ENCODE measurements at regions not wholly inside any gene's neighbourhood (a gene's known extent, or its start where the extent isn't known, plus 50 kb on each side); places are given as distances from the start of the nearest gene placed in this dataset.

DNA sequence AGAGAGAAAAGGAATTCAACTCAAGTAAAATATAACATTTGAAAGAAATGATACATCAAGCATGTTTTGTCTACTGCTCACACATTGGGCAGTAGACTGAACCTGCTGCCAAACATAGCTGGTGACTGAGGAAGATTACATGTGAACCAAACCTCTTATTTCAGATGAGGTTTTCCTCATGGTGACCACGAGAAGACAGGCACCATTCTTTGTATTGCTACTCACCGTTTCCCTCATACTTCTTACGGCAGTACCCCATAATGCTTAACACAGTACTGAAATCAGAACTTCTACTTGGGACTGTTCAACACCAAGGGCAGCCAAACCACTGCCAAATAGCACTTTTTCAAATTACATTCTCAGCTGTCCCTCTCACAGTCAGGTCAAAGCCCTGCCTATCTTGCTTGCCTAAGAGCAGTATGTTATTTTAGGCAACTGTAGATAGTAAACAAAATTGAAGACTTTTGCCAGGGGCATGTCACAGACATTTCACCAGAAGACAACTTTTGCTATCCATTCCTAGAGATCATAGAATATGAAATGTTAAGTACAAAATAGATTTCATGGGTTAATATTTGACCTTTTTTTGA is 167.1 kb upstream of the DOK6 start:
- Histone ChIP-seq H3K79me2 (ENCODE audit: control insufficient read depth, insufficient read depth, low read length) (no peaks in the 10 kb centered on the region), H3K9ac (ENCODE audit: insufficient read depth, low read length) (no peak overlapping the region), H3K4me2 (ENCODE audit: extremely low read depth, insufficient read depth, low read length) (no peak overlapping the region), H2AFZ (ENCODE audit: low read length) (no peak overlapping the region), H3K36me3 (ENCODE audit: control insufficient read depth, insufficient read depth, low read length) (no peaks in the 10 kb centered on the region), H3K27ac (ENCODE audit: insufficient read depth, low read length) (no peak overlapping the region), H3K27me3 (ENCODE audit: control insufficient read depth, insufficient read depth, low read length) (no peaks in the 10 kb centered on the region), H3K4me3 (replicated peaks in 1 of 4; ENCODE audit: control extremely low read depth in 1 of 4, insufficient read depth in 1 of 4, low read depth in 3 of 4, low read length in 4 of 4) (no peak overlapping the region), H4K20me1 (ENCODE audit: control insufficient read depth, extremely low read depth, insufficient read depth, low read length) (no peaks in the 10 kb centered on the region), H3K9me3 (ENCODE audit: control insufficient read depth, insufficient read depth, low read depth, low read length) (no peaks in the 10 kb centered on the region), H3K4me1 (ENCODE audit: control insufficient read depth, extremely low read depth, insufficient read depth, low read length) (peaks cover 2% of the 10 kb centered on the region)
- peak in 1 of 2 donors; percentile 46 for DNase-seq (ENCODE audit: low read depth in 2 of 2)
- TF ChIP-seq EZH2 (IDR thresholded peaks at IDR 0.05; ENCODE audit: low read length, missing control alignments), result no peak
- TF ChIP-seq, protein P1, sequence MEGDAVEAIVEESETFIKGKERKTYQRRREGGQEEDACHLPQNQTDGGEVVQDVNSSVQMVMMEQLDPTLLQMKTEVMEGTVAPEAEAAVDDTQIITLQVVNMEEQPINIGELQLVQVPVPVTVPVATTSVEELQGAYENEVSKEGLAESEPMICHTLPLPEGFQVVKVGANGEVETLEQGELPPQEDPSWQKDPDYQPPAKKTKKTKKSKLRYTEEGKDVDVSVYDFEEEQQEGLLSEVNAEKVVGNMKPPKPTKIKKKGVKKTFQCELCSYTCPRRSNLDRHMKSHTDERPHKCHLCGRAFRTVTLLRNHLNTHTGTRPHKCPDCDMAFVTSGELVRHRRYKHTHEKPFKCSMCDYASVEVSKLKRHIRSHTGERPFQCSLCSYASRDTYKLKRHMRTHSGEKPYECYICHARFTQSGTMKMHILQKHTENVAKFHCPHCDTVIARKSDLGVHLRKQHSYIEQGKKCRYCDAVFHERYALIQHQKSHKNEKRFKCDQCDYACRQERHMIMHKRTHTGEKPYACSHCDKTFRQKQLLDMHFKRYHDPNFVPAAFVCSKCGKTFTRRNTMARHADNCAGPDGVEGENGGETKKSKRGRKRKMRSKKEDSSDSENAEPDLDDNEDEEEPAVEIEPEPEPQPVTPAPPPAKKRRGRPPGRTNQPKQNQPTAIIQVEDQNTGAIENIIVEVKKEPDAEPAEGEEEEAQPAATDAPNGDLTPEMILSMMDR (conservative IDR thresholded peaks at IDR 0.05 in 1 of 2, IDR thresholded peaks at IDR 0.05 in 1 of 2; ENCODE audit: low read depth in 1 of 2, low read length in 2 of 2), result no peak

DNA sequence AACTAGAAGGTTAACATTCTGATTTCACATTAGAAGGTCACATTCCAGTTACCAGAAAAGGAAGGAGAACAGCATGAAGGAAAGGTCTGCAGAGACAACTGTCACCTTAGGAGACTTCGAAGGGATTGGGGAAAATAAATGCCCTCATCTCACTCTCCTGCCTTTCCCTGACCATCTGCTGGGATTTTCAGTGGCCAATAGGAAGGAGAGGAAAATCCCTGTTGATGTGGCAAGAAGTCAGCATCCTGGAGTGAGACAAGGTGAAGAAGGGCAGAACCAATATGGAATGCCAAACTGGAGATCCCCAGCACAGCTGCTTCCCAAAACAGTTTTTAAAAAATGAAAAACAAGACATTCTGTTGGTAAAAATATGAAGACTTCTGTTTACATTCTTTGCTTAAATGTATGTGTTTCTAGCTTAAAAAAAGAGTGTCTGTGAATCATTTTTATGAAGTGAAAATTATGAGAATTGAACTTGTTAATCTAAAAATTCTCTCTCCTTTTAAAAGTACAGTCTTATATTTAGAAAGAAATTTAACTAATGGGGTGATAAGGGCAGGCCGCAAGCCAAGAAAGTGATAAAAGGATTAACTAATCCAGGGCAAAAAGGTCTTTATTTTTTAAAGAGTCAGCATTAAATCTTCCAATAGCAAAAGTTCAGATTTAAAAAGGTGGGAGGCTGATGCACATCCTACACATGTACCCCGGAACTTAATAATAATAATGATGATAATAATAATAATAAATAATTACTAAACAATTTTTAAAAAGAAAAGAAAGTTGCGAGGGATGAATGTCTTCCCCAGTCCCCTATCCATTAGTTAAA is 160.6 kb upstream of the DOK6 start:
- Histone ChIP-seq H2AFZ (ENCODE audit: low read length) (no peak overlapping the region), H3K79me2 (ENCODE audit: control insufficient read depth, insufficient read depth, low read length) (no peaks in the 10 kb centered on the region), H3K4me2 (ENCODE audit: extremely low read depth, insufficient read depth, low read length) (no peak overlapping the region), H3K27me3 (ENCODE audit: control insufficient read depth, insufficient read depth, low read length) (no peaks in the 10 kb centered on the region), H4K20me1 (ENCODE audit: control insufficient read depth, extremely low read depth, insufficient read depth, low read length) (no peaks in the 10 kb centered on the region), H3K9me3 (ENCODE audit: control insufficient read depth, insufficient read depth, low read depth, low read length) (no peaks in the 10 kb centered on the region), H3K36me3 (ENCODE audit: control insufficient read depth, insufficient read depth, low read length) (no peaks in the 10 kb centered on the region), H3K4me3 (replicated peaks in 1 of 4; ENCODE audit: control extremely low read depth in 1 of 4, insufficient read depth in 1 of 4, low read depth in 3 of 4, low read length in 4 of 4) (no peak overlapping the region), H3K27ac (ENCODE audit: insufficient read depth, low read length) (no peak overlapping the region), H3K9ac (ENCODE audit: insufficient read depth, low read length) (no peak overlapping the region), H3K4me1 (ENCODE audit: control insufficient read depth, extremely low read depth, insufficient read depth, low read length) (no peaks in the 10 kb centered on the region)
- DNase-seq (ENCODE audit: low read depth in 2 of 2), result no peak
- TF ChIP-seq, protein P1 (conservative IDR thresholded peaks at IDR 0.05 in 1 of 2, IDR thresholded peaks at IDR 0.05 in 1 of 2; ENCODE audit: low read depth in 1 of 2, low read length in 2 of 2), result no peak
- no peak for TF ChIP-seq EZH2 (IDR thresholded peaks at IDR 0.05; ENCODE audit: low read length, missing control alignments)

DNA sequence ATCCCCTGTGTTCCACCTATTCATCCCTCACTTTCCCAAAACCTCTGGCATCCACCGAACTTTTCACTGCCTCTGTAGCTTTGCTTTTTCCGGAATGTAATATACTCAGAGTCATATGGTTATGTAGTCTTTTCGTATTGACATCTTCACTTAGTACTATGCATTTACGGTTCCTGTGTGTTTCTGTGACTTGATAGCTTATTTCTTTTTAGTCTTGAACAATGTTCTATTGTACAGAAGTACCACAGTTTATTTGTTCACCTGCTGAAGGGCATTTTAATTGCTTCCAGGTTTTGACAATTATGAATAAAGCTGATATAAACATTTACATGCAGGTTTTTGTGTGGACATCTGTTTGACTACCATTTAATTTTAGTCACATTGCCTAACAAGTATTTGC is 154.7 kb upstream of the DOK6 start:
- Histone ChIP-seq H4K20me1 (ENCODE audit: control insufficient read depth, extremely low read depth, insufficient read depth, low read length) (no peaks in the 10 kb centered on the region), H3K27me3 (ENCODE audit: control insufficient read depth, insufficient read depth, low read length) (no peaks in the 10 kb centered on the region), H3K4me3 (replicated peaks in 1 of 4; ENCODE audit: control extremely low read depth in 1 of 4, insufficient read depth in 1 of 4, low read depth in 3 of 4, low read length in 4 of 4) (no peak overlapping the region), H3K4me1 (ENCODE audit: control insufficient read depth, extremely low read depth, insufficient read depth, low read length) (no peaks in the 10 kb centered on the region), H3K79me2 (ENCODE audit: control insufficient read depth, insufficient read depth, low read length) (no peaks in the 10 kb centered on the region), H3K9me3 (ENCODE audit: control insufficient read depth, insufficient read depth, low read depth, low read length) (no peaks in the 10 kb centered on the region), H3K4me2 (ENCODE audit: extremely low read depth, insufficient read depth, low read length) (no peak overlapping the region), H3K27ac (ENCODE audit: insufficient read depth, low read length) (no peak overlapping the region), H2AFZ (ENCODE audit: low read length) (no peak overlapping the region), H3K36me3 (ENCODE audit: control insufficient read depth, insufficient read depth, low read length) (no peaks in the 10 kb centered on the region), H3K9ac (ENCODE audit: insufficient read depth, low read length) (no peak overlapping the region)
- TF ChIP-seq EZH2 (IDR thresholded peaks at IDR 0.05; ENCODE audit: low read length, missing control alignments), result no peak
- TF ChIP-seq, protein P1 (conservative IDR thresholded peaks at IDR 0.05 in 1 of 2, IDR thresholded peaks at IDR 0.05 in 1 of 2; ENCODE audit: low read depth in 1 of 2, low read length in 2 of 2), result no peak
- no peak for DNase-seq (ENCODE audit: low read depth in 2 of 2)

Data from fibroblast of lung (primary cell).